HepG2 (cell line): ENCODE measurements at regions not wholly inside any gene's neighbourhood (a gene's known extent, or its start where the extent isn't known, plus 50 kb on each side); places are given as distances from the start of the nearest gene placed in this dataset.

ENCODE experiments used
- ATAC-seq: fragments of 200-7000 bp; cut with Tn5 transposase; 3 replicates; pipeline ENCODE4 v1.9.1; 2020; ENCODE audit warnings: mild to moderate bottlenecking, moderate library complexity
- BruUV-seq: library from RNA; stranded (reverse); fragments of 400-500 nt; replicated peaks from 2 replicates; lab custom pipeline; 2021; lab: Mats Ljungman, UMichigan
- CTCF ChIA-PET: fragments of 300-600 bp; formaldehyde crosslinking; extraction: SDS; loops from one replicate; lab custom pipeline; 2021; ENCODE audit warnings: low total read pairs, inconsistent platforms, low intra/inter-chr PET ratio; lab: Yijun Ruan, JAX
- POLR2A ChIA-PET: fragments of 350-600 bp; sonication (Branson Sonifier 250); formaldehyde crosslinking; loops from one replicate; lab custom pipeline; 2020; ENCODE audit warnings: antibody characterized with exemption, inconsistent platforms; lab: Yijun Ruan, JAX
- DNase-seq: peaks from one replicate; pipeline ENCODE4 v3.0.0-alpha.2; 2015; ENCODE audit warnings: low spot score
- FAIRE-seq: peaks from 3 replicates; lab custom pipeline; 2011; peaks lifted over from hg19 to GRCh38; lab: Jason Lieb, UNC
- H2AFZ ChIP-seq: one replicate; pipeline ENCODE4 v1.6.1; 2011; ENCODE audit warnings: low read length, inconsistent platforms
- H3K27ac ChIP-seq: fragments of 300-600 bp; 3 replicates; pipeline ENCODE4 v1.8.0; 2011; ENCODE audit warnings: mixed run types, mild to moderate bottlenecking, mixed read lengths, low read length, inconsistent platforms; ENCODE audit not compliant: insufficient read depth; ENCODE audit errors: extremely low read length
- H3K27me3 ChIP-seq, 2 experiments: fragments of 200-600 bp in 1 of 2; 2 replicates in 1 of 2; 3 replicates in 1 of 2; pipeline versions ENCODE4 v1.6.0 to v1.8.0; 2011; ENCODE audit warnings: low read length in 2 of 2, mild to moderate bottlenecking in 2 of 2, moderate library complexity in 2 of 2, inconsistent platforms in 1 of 2; ENCODE audit not compliant: insufficient read depth in 2 of 2, control insufficient read depth in 1 of 2
- H3K36me3 ChIP-seq, 2 experiments: fragments of 200-600 bp in 1 of 2; replicated peaks in 1 of 2; 2 replicates in 1 of 2; 3 replicates in 1 of 2; pipeline versions ENCODE4 v1.5.1 to v1.8.0; 2011; ENCODE audit warnings: low read length in 2 of 2, inconsistent platforms in 1 of 2; ENCODE audit not compliant: insufficient read depth in 2 of 2, control insufficient read depth in 1 of 2
- H3K4me1 ChIP-seq: 2 replicates; pipeline ENCODE4 v1.5.1; 2012; ENCODE audit warnings: low read length, inconsistent platforms; ENCODE audit not compliant: insufficient read depth
- H3K4me2 ChIP-seq: 2 replicates; pipeline ENCODE4 v1.6.0; 2011; ENCODE audit warnings: low read depth, low read length, inconsistent platforms
- H3K4me3 ChIP-seq, 3 experiments: fragments of 200-600 bp in 1 of 3; sonication (generic), shearing (Covaris generic) in 1 of 3; replicated peaks in 1 of 3; 2 replicates each; pipeline ENCODE4 v1.5.1; 2011 to 2016; ENCODE audit warnings: low read length in 3 of 3, inconsistent platforms in 2 of 3, low read depth in 2 of 3, mild to moderate bottlenecking in 2 of 3, control low read depth in 1 of 3, mixed read lengths in 1 of 3; ENCODE audit not compliant: insufficient read depth in 1 of 3
- H3K79me2 ChIP-seq: one replicate; pipeline ENCODE4 v1.6.1; 2011; ENCODE audit warnings: low read length, inconsistent platforms; ENCODE audit not compliant: insufficient read depth
- H3K9ac ChIP-seq: 2 replicates; pipeline ENCODE4 v1.6.0; 2011; ENCODE audit warnings: mild to moderate bottlenecking, low read depth, low read length, inconsistent platforms; ENCODE audit not compliant: insufficient read depth
- H3K9me3 ChIP-seq: 2 replicates; pipeline ENCODE4 v1.5.1; 2012; ENCODE audit warnings: mild to moderate bottlenecking, low read length
- H4K20me1 ChIP-seq: 2 replicates; pipeline ENCODE4 v1.6.0; 2011; ENCODE audit warnings: inconsistent platforms, mild to moderate bottlenecking, low read length, moderate library complexity; ENCODE audit not compliant: insufficient read depth
- ASH2L ChIP-seq: fragments of 300-600, 200-600 bp; sonication (generic); IDR thresholded peaks from 2 replicates; pipeline ENCODE4 v1.7.0; 2017; ENCODE audit warnings: low read depth, mild to moderate bottlenecking, moderate library complexity, mixed read lengths, low read length; ENCODE audit not compliant: insufficient read length
- ATF1 ChIP-seq: IDR thresholded peaks from 2 replicates; pipeline ENCODE4 v1.6.1; 2016; ENCODE audit warnings: mild to moderate bottlenecking, control low read depth
- HIC2 ChIP-seq: sonication (generic); formaldehyde crosslinking; IDR thresholded peaks from 2 replicates; pipeline ENCODE4 v1.9.0; 2022; ENCODE audit warnings: low read depth, missing genetic modification reagents
- KMT2B ChIP-seq: IDR thresholded peaks from 2 replicates; pipeline ENCODE4 v1.6.1; 2016; ENCODE audit warnings: missing genetic modification reagents, missing compliant biosample characterization
- MAFF ChIP-seq: IDR thresholded peaks from 2 replicates; pipeline ENCODE4 v1.6.1; 2011; ENCODE audit warnings: low read depth, low read length, improper control_type of control experiment
- MED8 ChIP-seq: sonication (generic); formaldehyde crosslinking; IDR thresholded peaks from 2 replicates; pipeline ENCODE4 v1.8.1; 2023; ENCODE audit warnings: mild to moderate bottlenecking, missing genetic modification reagents; ENCODE audit not compliant: insufficient replicate concordance
- NCOA5 ChIP-seq: sonication (generic); formaldehyde crosslinking; IDR thresholded peaks from 2 replicates; pipeline ENCODE4 v1.4.0; 2020; ENCODE audit warnings: missing genetic modification reagents
- NKX3-1 ChIP-seq: sonication (generic); formaldehyde crosslinking; IDR thresholded peaks from 2 replicates; pipeline ENCODE4 v1.5.0; 2020; ENCODE audit warnings: missing genetic modification reagents
- SIX1 ChIP-seq: sonication (generic); formaldehyde crosslinking; IDR thresholded peaks from 2 replicates; pipeline ENCODE4 v1.4.0; 2020; ENCODE audit warnings: missing genetic modification reagents, borderline replicate concordance
- SRSF9 ChIP-seq: fragments of 200-400 bp; formaldehyde crosslinking; IDR thresholded peaks from 2 replicates; pipeline ENCODE4 v1.6.1; 2018; ENCODE audit warnings: borderline replicate concordance, mild to moderate bottlenecking, low read depth, low read length; ENCODE audit not compliant: insufficient read depth, poor library complexity, severe bottlenecking
- ZNF18 ChIP-seq: sonication (generic); formaldehyde crosslinking; IDR thresholded peaks from 2 replicates; pipeline ENCODE4 v1.8.0; 2022; ENCODE audit warnings: mild to moderate bottlenecking, missing genetic modification reagents; ENCODE audit not compliant: insufficient replicate concordance
- ZNF326 ChIP-seq: sonication (generic); formaldehyde crosslinking; IDR thresholded peaks from 2 replicates; pipeline ENCODE4 v1.4.0; 2020; ENCODE audit warnings: missing genetic modification reagents, borderline replicate concordance
- ZNF335 ChIP-seq: sonication (generic); formaldehyde crosslinking; IDR thresholded peaks from 2 replicates; pipeline ENCODE4 v1.4.0; 2020; ENCODE audit warnings: missing genetic modification reagents
- WGBS: methylation state at CpG from one replicate; pipeline ENCODE4 v1.1.6; 2017; ENCODE audit warnings: low lambda C conversion rate; 5-methylcytosine and 5-hydroxymethylcytosine counted together
- in situ Hi-C: cut with HindIII; loops from 2 replicates; pipeline ENCODE4 v1.10.0; 2017; ENCODE audit warnings: low pct_unique_long_range_greater_than_20kb; ENCODE audit not compliant: extremely low pct_ligation_motif_present
- intact Hi-C: fragments of 100-400 bp; cut with micrococcal nuclease; formaldehyde crosslinking; loops from one replicate; pipeline ENCODE4 v1.10.0; 2022; ENCODE audit not compliant: unreplicated experiment
- TF ChIP-seq, protein P1 (sequence below): sonication (generic); formaldehyde crosslinking; IDR thresholded peaks from 2 replicates; pipeline ENCODE4 v1.8.1; 2023; ENCODE audit warnings: missing genetic modification reagents, inconsistent platforms, borderline replicate concordance
- TF ChIP-seq, protein P2 (sequence below): sonication (generic); formaldehyde crosslinking; IDR thresholded peaks from 2 replicates; pipeline ENCODE4 v1.9.0; 2021; ENCODE audit warnings: missing genetic modification reagents, mild to moderate bottlenecking, borderline replicate concordance

DNA sequence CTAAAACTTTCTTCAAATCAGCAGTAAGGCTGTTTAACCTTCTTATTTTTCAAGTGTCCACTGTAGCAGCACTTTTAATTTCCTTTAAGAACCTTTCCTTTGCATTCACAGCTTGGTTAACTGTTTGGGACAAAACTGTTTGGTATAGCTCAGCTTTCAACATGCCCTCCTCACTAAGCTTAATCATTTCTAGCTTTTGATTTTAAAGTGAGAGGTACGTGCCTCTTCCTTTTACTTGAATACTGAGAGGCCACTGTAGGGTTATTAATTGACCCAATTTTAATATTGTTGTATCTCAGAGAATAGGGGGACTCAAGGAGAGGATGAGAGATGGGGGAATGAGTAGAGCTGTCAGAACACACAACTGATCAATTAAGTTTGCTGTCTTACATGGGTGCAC, 129.5 kb upstream of the MMS22L start:
- POLR2A ChIA-PET: no interaction called here
- CTCF ChIA-PET: no interaction called here
- H2AFZ ChIP-seq: no peak overlapping the region
- no peaks in the 10 kb centered on the region for H3K79me2 ChIP-seq
- intact Hi-C loops: no loop called here
- no peak for ATAC-seq
- H3K9me3 ChIP-seq: no peaks in the 10 kb centered on the region
- no peak overlapping the region for H3K4me3 ChIP-seq
- TF ChIP-seq KMT2B (CRISPR knock-in tag) (no peak), SIX1 (CRISPR knock-in tag) (no peak), NKX3-1 (no peak), ASH2L (no peak), MED8 (CRISPR knock-in tag) (no peak), ZNF18 (CRISPR knock-in tag) (no peak), ZNF326 (CRISPR knock-in tag) (no peak), MAFF (no peak), NCOA5 (CRISPR knock-in tag) (no peak), SRSF9 (no peak), ATF1 (CRISPR knock-in tag) (no peak), HIC2 (CRISPR knock-in tag) (no peak), ZNF335 (CRISPR knock-in tag) (no peak)
- TF ChIP-seq, protein P1, sequence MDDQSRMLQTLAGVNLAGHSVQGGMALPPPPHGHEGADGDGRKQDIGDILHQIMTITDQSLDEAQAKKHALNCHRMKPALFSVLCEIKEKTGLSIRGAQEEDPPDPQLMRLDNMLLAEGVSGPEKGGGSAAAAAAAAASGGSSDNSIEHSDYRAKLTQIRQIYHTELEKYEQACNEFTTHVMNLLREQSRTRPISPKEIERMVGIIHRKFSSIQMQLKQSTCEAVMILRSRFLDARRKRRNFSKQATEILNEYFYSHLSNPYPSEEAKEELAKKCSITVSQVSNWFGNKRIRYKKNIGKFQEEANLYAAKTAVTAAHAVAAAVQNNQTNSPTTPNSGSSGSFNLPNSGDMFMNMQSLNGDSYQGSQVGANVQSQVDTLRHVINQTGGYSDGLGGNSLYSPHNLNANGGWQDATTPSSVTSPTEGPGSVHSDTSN (CRISPR knock-in tag): no peak
- TF ChIP-seq, protein P2, sequence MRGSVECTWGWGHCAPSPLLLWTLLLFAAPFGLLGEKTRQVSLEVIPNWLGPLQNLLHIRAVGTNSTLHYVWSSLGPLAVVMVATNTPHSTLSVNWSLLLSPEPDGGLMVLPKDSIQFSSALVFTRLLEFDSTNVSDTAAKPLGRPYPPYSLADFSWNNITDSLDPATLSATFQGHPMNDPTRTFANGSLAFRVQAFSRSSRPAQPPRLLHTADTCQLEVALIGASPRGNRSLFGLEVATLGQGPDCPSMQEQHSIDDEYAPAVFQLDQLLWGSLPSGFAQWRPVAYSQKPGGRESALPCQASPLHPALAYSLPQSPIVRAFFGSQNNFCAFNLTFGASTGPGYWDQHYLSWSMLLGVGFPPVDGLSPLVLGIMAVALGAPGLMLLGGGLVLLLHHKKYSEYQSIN (CRISPR knock-in tag): no peak
- TF ChIP-seq, all 625 proteins: peak for 0
- no peak for DNase-seq
- WGBS: 0% methylated on average over 1 of the region's 1 CpG
- no peaks in the 10 kb centered on the region for H3K36me3 ChIP-seq
- no peak for FAIRE-seq
- H3K4me1 ChIP-seq: no peaks in the 10 kb centered on the region
- in situ Hi-C loops: no loop called here
- H3K4me2 ChIP-seq: no peak overlapping the region
- BruUV-seq: no TSS peak
- H3K9ac ChIP-seq: no peak overlapping the region
- H4K20me1 ChIP-seq: no peaks in the 10 kb centered on the region
- H3K27me3 ChIP-seq: no peaks in the 10 kb centered on the region
- no peak overlapping the region for H3K27ac ChIP-seq
